Endothelial cell of umbilical vein (primary cell): ENCODE measurements at regions not wholly inside any gene's neighbourhood (a gene's known extent, or its start where the extent isn't known, plus 50 kb on each side); places are given as distances from the start of the nearest gene placed in this dataset.

ENCODE experiments used
- BruUV-seq: library from RNA; stranded (reverse); fragments of 400-500 nt; replicated peaks from 2 replicates; lab custom pipeline; 2021; lab: Mats Ljungman, UMichigan
- CTCF ChIA-PET: fragments of 300-600, 350-600 bp; sonication (Branson Sonifier 250); formaldehyde crosslinking; loops from one replicate; lab custom pipeline; 2021; ENCODE audit warnings: antibody characterized with exemption, inconsistent platforms; lab: Charles Lee
- POLR2A ChIA-PET: fragments of 300-600, 350-600 bp; sonication (Branson Sonifier 250); formaldehyde crosslinking; loops from one replicate; lab custom pipeline; 2021; ENCODE audit warnings: antibody characterized with exemption, inconsistent platforms; lab: Charles Lee
- DNase-seq: peaks from one replicate; pipeline ENCODE4 v3.0.0-alpha.2; 2011; ENCODE audit warnings: low read depth, low spot score
- FAIRE-seq: peaks from 2 replicates; lab custom pipeline; 2011; peaks lifted over from hg19 to GRCh38; lab: Jason Lieb, UNC
- H2AFZ ChIP-seq: 2 replicates; pipeline ENCODE4 v1.6.0; 2012; ENCODE audit warnings: low read depth, low read length, control low read depth, inconsistent platforms
- H3K27ac ChIP-seq: 2 replicates; pipeline ENCODE4 v1.5.1; 2011; ENCODE audit warnings: low read depth, mild to moderate bottlenecking, control low read depth, low read length, moderate library complexity; ENCODE audit not compliant: insufficient read depth
- H3K27me3 ChIP-seq, 2 experiments: 2 replicates each; pipeline versions ENCODE4 v1.6.0 to v1.6.1; 2011; ENCODE audit warnings: low read length in 2 of 2, mixed read lengths in 1 of 2; ENCODE audit not compliant: control insufficient read depth in 2 of 2, insufficient read depth in 2 of 2
- H3K36me3 ChIP-seq, 2 experiments: 2 replicates in 1 of 2; 3 replicates in 1 of 2; pipeline ENCODE4 v1.5.1; 2011; ENCODE audit warnings: low read length in 2 of 2, mild to moderate bottlenecking in 1 of 2, moderate library complexity in 1 of 2; ENCODE audit not compliant: control insufficient read depth in 2 of 2, insufficient read depth in 2 of 2; ENCODE audit errors: extremely low read depth in 1 of 2
- H3K4me1 ChIP-seq: 3 replicates; pipeline ENCODE4 v1.5.1; 2011; ENCODE audit warnings: mild to moderate bottlenecking, low read length; ENCODE audit not compliant: control insufficient read depth, insufficient read depth; ENCODE audit errors: extremely low read depth
- H3K4me2 ChIP-seq: 2 replicates; pipeline ENCODE4 v1.6.1; 2011; ENCODE audit warnings: low read length, control low read depth, mixed read lengths; ENCODE audit not compliant: insufficient read depth
- H3K4me3 ChIP-seq, 3 experiments: fragments of 200-600 bp in 1 of 3; sonication (generic), shearing (Covaris generic) in 1 of 3; replicated peaks in 1 of 3; 2 replicates each; pipeline ENCODE4 v1.5.1; 2011 to 2016; ENCODE audit warnings: control low read depth in 3 of 3, low read length in 3 of 3, mild to moderate bottlenecking in 2 of 3, inconsistent platforms in 1 of 3, low read depth in 1 of 3, moderate library complexity in 1 of 3; ENCODE audit not compliant: insufficient read depth in 1 of 3
- H3K79me2 ChIP-seq: 2 replicates; pipeline ENCODE4 v1.6.0; 2012; ENCODE audit warnings: low read length, inconsistent platforms; ENCODE audit not compliant: control insufficient read depth, insufficient read depth
- H3K9ac ChIP-seq: replicated peaks from 2 replicates; pipeline ENCODE3; 2011; ENCODE audit warnings: low read length, control low read depth; ENCODE audit not compliant: insufficient read depth; ENCODE audit errors: extremely low read depth
- H3K9me1 ChIP-seq: replicated peaks from 3 replicates; pipeline ENCODE4 v1.6.0; 2011; ENCODE audit warnings: mild to moderate bottlenecking, low read length; ENCODE audit not compliant: control insufficient read depth, insufficient read depth; ENCODE audit errors: extremely low read depth
- H3K9me3 ChIP-seq: replicated peaks from 2 replicates; pipeline ENCODE4 v1.5.1; 2012; ENCODE audit warnings: low read length, inconsistent platforms; ENCODE audit not compliant: control insufficient read depth, insufficient read depth
- H4K20me1 ChIP-seq: replicated peaks from 2 replicates; pipeline ENCODE3; 2011; ENCODE audit warnings: mild to moderate bottlenecking, low read length; ENCODE audit not compliant: control insufficient read depth, insufficient read depth; ENCODE audit errors: extremely low read depth
- EZH2 ChIP-seq: IDR thresholded peaks from 2 replicates; pipeline ENCODE4 v1.6.1; 2012; ENCODE audit warnings: borderline replicate concordance, low read depth, mild to moderate bottlenecking, moderate library complexity, low read length, inconsistent platforms; ENCODE audit not compliant: severe bottlenecking
- GATA2 ChIP-seq: IDR thresholded peaks from 2 replicates; pipeline ENCODE4 v1.7.0; 2011; ENCODE audit warnings: low read depth, mild to moderate bottlenecking, moderate library complexity, mixed read lengths, low read length; ENCODE audit not compliant: insufficient read length, insufficient read depth
- JUN ChIP-seq: IDR thresholded peaks from 2 replicates; pipeline ENCODE4 v1.6.1; 2011; ENCODE audit warnings: borderline replicate concordance, low read depth; ENCODE audit not compliant: insufficient read length, insufficient read depth
- MYC ChIP-seq: IDR thresholded peaks from one replicate; pipeline ENCODE4 v1.6.1; 2011; ENCODE audit warnings: mild to moderate bottlenecking, low read depth, low read length
- POLR2A ChIP-seq: IDR thresholded peaks from 2 replicates; pipeline ENCODE4 v1.6.1; 2012; ENCODE audit warnings: low read depth, mild to moderate bottlenecking, control low read depth, low read length
- POLR2AphosphoS5 ChIP-seq: IDR thresholded peaks from 2 replicates; pipeline ENCODE4 v1.6.1; 2012; ENCODE audit warnings: low read depth, mild to moderate bottlenecking, control low read depth, low read length, moderate library complexity; ENCODE audit not compliant: insufficient read depth
- dilution Hi-C: fragments of 300-500 bp; cut with MboI; formaldehyde crosslinking; loops from one replicate; pipeline ENCODE4 v1.15.0; 2019; ENCODE audit warnings: low sequenced_read_pairs; ENCODE audit not compliant: extremely low pct_ligation_motif_present
- intact Hi-C: fragments of 100-400 bp; cut with micrococcal nuclease; formaldehyde crosslinking; loops from one replicate; pipeline ENCODE4 v1.10.0; 2022
- TF ChIP-seq, protein P1 (sequence below), 2 donors: IDR thresholded peaks; 1 replicate in 1 of 2; 2 replicates in 1 of 2; pipeline ENCODE4 v1.5.1; 2011; ENCODE audit warnings: low read length in 2 of 2, mild to moderate bottlenecking in 2 of 2, moderate library complexity in 2 of 2, control low read depth in 1 of 2, inconsistent platforms in 1 of 2, low read depth in 1 of 2; ENCODE audit not compliant: insufficient read depth in 1 of 2; ENCODE audit errors: extremely low read depth in 1 of 2
- TF ChIP-seq, protein P2 (sequence below): IDR thresholded peaks from 2 replicates; pipeline ENCODE4 v1.6.1; 2011; ENCODE audit not compliant: insufficient read depth, insufficient read length

DNA sequence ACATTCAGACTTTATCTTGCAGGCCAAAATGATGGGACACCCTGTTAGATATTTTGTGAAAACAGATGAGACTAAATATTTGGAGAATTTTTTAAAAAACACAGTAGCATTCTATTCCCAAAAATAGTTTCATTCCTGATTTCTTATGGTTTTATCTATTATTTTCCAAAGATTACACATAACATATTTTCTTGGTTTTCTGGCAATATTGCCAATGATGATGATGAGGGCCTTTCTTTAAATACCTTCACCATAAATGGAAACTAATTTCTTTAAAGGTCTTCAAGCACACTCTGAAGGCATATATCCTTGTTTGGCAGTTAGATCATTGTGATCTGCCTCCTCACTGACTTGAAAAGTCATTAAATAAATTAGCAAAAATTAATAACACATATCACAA, 522.3 kb upstream of the LUZP2 start:
- H3K9ac ChIP-seq: no peak overlapping the region
- intact Hi-C loops (no loop called here), dilution Hi-C loops (no loop called here)
- POLR2A ChIA-PET: no interaction called here
- FAIRE-seq: no peak
- CTCF ChIA-PET: no interaction called here
- no peak for DNase-seq
- H4K20me1 ChIP-seq: no peaks in the 10 kb centered on the region
- BruUV-seq: no TSS peak
- no peak overlapping the region for H3K4me2 ChIP-seq
- no peaks in the 10 kb centered on the region for H3K27me3 ChIP-seq
- no peaks in the 10 kb centered on the region for H3K9me1 ChIP-seq
- H3K27ac ChIP-seq: no peak overlapping the region
- H3K79me2 ChIP-seq: no peaks in the 10 kb centered on the region
- no peaks in the 10 kb centered on the region for H3K9me3 ChIP-seq
- no peak overlapping the region for H3K4me3 ChIP-seq
- H3K4me1 ChIP-seq: no peaks in the 10 kb centered on the region
- TF ChIP-seq, protein P1, sequence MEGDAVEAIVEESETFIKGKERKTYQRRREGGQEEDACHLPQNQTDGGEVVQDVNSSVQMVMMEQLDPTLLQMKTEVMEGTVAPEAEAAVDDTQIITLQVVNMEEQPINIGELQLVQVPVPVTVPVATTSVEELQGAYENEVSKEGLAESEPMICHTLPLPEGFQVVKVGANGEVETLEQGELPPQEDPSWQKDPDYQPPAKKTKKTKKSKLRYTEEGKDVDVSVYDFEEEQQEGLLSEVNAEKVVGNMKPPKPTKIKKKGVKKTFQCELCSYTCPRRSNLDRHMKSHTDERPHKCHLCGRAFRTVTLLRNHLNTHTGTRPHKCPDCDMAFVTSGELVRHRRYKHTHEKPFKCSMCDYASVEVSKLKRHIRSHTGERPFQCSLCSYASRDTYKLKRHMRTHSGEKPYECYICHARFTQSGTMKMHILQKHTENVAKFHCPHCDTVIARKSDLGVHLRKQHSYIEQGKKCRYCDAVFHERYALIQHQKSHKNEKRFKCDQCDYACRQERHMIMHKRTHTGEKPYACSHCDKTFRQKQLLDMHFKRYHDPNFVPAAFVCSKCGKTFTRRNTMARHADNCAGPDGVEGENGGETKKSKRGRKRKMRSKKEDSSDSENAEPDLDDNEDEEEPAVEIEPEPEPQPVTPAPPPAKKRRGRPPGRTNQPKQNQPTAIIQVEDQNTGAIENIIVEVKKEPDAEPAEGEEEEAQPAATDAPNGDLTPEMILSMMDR (IDR thresholded peaks at IDR 0.05; ENCODE audit: extremely low read depth in 1 of 2, insufficient read depth in 1 of 2, low read depth in 1 of 2, low read length in 2 of 2): no peak
- H3K36me3 ChIP-seq: no peaks in the 10 kb centered on the region
- no peak overlapping the region for H2AFZ ChIP-seq

DNA sequence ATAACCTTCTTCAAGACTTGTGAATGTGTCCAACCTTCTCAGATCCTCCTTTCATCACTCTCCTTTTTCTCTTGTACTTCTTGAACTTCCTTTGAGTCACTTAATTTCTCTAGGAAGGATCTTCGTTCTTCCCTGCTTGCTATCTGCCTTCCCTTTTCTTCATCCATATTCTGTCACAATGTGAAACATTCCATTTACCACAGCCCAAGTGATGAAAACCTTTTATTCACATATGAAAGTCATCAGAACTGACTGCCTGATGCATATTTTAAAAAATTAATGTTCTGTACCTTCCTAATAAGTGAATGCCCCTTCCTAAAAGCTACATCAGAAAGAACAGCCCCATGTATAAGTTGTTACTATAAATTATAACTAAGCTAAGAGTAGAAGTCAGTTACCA, 520.4 kb upstream of the LUZP2 start:
- dilution Hi-C loops: no loop called here
- no peaks in the 10 kb centered on the region for H3K79me2 ChIP-seq
- BruUV-seq: no TSS peak
- H4K20me1 ChIP-seq: no peaks in the 10 kb centered on the region
- no peaks in the 10 kb centered on the region for H3K36me3 ChIP-seq
- H3K27ac ChIP-seq: no peak overlapping the region
- FAIRE-seq (no peak), DNase-seq (no peak)
- H3K4me3 ChIP-seq: no peak overlapping the region
- no peaks in the 10 kb centered on the region for H3K9me1 ChIP-seq
- H3K4me2 ChIP-seq: no peak overlapping the region
- H3K9me3 ChIP-seq: no peaks in the 10 kb centered on the region
- no peaks in the 10 kb centered on the region for H3K27me3 ChIP-seq
- H2AFZ ChIP-seq: no peak overlapping the region
- POLR2A ChIA-PET: no interaction called here
- intact Hi-C loops: no loop called here
- no peaks in the 10 kb centered on the region for H3K4me1 ChIP-seq
- CTCF ChIA-PET: no interaction called here
- TF ChIP-seq, protein P1 (IDR thresholded peaks at IDR 0.05; ENCODE audit: extremely low read depth in 1 of 2, insufficient read depth in 1 of 2, low read depth in 1 of 2, low read length in 2 of 2): no peak
- no peak for TF ChIP-seq EZH2
- no peak for TF ChIP-seq POLR2A
- TF ChIP-seq POLR2AphosphoS5: no peak
- no peak for TF ChIP-seq GATA2
- no peak for TF ChIP-seq MYC
- TF ChIP-seq, protein P2, sequence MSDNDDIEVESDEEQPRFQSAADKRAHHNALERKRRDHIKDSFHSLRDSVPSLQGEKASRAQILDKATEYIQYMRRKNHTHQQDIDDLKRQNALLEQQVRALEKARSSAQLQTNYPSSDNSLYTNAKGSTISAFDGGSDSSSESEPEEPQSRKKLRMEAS: no peak
- no peak for TF ChIP-seq JUN
- H3K9ac ChIP-seq: no peak overlapping the region
